ENCODE measurements at regions not wholly inside any gene's neighbourhood (a gene's known extent, or its start where the extent isn't known, plus 50 kb on each side); places are given as distances from the start of the nearest gene placed in this dataset.

- no peak for TF ChIP-seq CTCF (IDR thresholded peaks at IDR 0.05)
- Mint-ChIP-seq H3K36me3 (ENCODE audit: low read depth) (peaks cover 3% of the 10 kb centered on the region), H3K27ac (ENCODE audit: unreplicated experiment) (no peak overlapping the region), H3K4me3 (ENCODE audit: unreplicated experiment) (no peak overlapping the region), H3K4me1 (ENCODE audit: low read depth) (no peaks in the 10 kb centered on the region), H3K27me3 (ENCODE audit: low read depth) (peaks cover 11% of the 10 kb centered on the region), H3K9me3 (ENCODE audit: low read depth) (peaks cover 8% of the 10 kb centered on the region)
- peak; percentile 69 for DNase-seq (ENCODE audit: low spot score)
Measured at GRCh38 chr1:29454616-29455380, 218.5 kb downstream of the PTPRU start.

GRCh38 chr1:29453502-29454240 lies 217.3 kb downstream of the PTPRU start:
- peaks cover 8% of the 10 kb centered on the region for H3K9me3 Mint-ChIP-seq (ENCODE audit: low read depth)
- peak; percentile 69 for DNase-seq (ENCODE audit: low spot score)
- no peaks in the 10 kb centered on the region for H3K4me1 Mint-ChIP-seq (ENCODE audit: low read depth)
- peaks cover 13% of the 10 kb centered on the region for H3K27me3 Mint-ChIP-seq (ENCODE audit: low read depth)
- peak; percentile 68 for TF ChIP-seq CTCF (IDR thresholded peaks at IDR 0.05)
- no peak overlapping the region for H3K4me3 Mint-ChIP-seq (ENCODE audit: unreplicated experiment)
- H3K36me3 Mint-ChIP-seq (ENCODE audit: low read depth), result peaks cover 3% of the 10 kb centered on the region
- no peak overlapping the region for H3K27ac Mint-ChIP-seq (ENCODE audit: unreplicated experiment)

- Mint-ChIP-seq H3K4me1 (ENCODE audit: low read depth) (no peaks in the 10 kb centered on the region), H3K4me3 (ENCODE audit: unreplicated experiment) (no peak overlapping the region), H3K9me3 (ENCODE audit: low read depth) (peaks cover 8% of the 10 kb centered on the region)
Measured at GRCh38 chr1:29452463-29453230, 216.3 kb downstream of the PTPRU start.

GRCh38 chr1:29451368-29451892 lies 215.1 kb downstream of the PTPRU start:
- H3K4me1 Mint-ChIP-seq (ENCODE audit: low read depth), result no peaks in the 10 kb centered on the region
- peak; percentile 53 for DNase-seq (ENCODE audit: low spot score)
- no peaks in the 10 kb centered on the region for H3K36me3 Mint-ChIP-seq (ENCODE audit: low read depth)
- H3K9me3 Mint-ChIP-seq (ENCODE audit: low read depth), result peaks cover 1% of the 10 kb centered on the region
- H3K27me3 Mint-ChIP-seq (ENCODE audit: low read depth), result peaks cover 11% of the 10 kb centered on the region
- no peak for TF ChIP-seq CTCF (IDR thresholded peaks at IDR 0.05)
- no peak overlapping the region for H3K4me3 Mint-ChIP-seq (ENCODE audit: unreplicated experiment)
- no peak overlapping the region for H3K27ac Mint-ChIP-seq (ENCODE audit: unreplicated experiment)

More at GRCh38 chr1:29452463-29453230, 216.3 kb downstream of the PTPRU start:
- Mint-ChIP-seq H3K27ac (ENCODE audit: unreplicated experiment) (no peak overlapping the region), H3K27me3 (ENCODE audit: low read depth) (peaks cover 9% of the 10 kb centered on the region), H3K36me3 (ENCODE audit: low read depth) (peaks cover 3% of the 10 kb centered on the region)
- no peak for TF ChIP-seq CTCF (IDR thresholded peaks at IDR 0.05)
- DNase-seq (ENCODE audit: low spot score), result peak; percentile 51

GRCh38 chr1:29450591-29450990 lies 214.3 kb downstream of the PTPRU start:
- H3K4me1 Mint-ChIP-seq (ENCODE audit: low read depth), result no peaks in the 10 kb centered on the region
- H3K36me3 Mint-ChIP-seq (ENCODE audit: low read depth), result no peaks in the 10 kb centered on the region
- H3K4me3 Mint-ChIP-seq (ENCODE audit: unreplicated experiment), result no peak overlapping the region

More at GRCh38 chr1:29450591-29450990, 214.3 kb downstream of the PTPRU start:
- H3K27ac Mint-ChIP-seq (ENCODE audit: unreplicated experiment), result no peak overlapping the region
- H3K9me3 Mint-ChIP-seq (ENCODE audit: low read depth), result no peaks in the 10 kb centered on the region
- no peak for TF ChIP-seq CTCF (IDR thresholded peaks at IDR 0.05)
- peaks cover 11% of the 10 kb centered on the region for H3K27me3 Mint-ChIP-seq (ENCODE audit: low read depth)
- peak; percentile 48 for DNase-seq (ENCODE audit: low spot score)
